ENCODE measurements at regions not wholly inside any gene's neighbourhood (a gene's known extent, or its start where the extent isn't known, plus 50 kb on each side); places are given as distances from the start of the nearest gene placed in this dataset.

GRCh38 chr17:77405867-77406732 lies 265.3 kb downstream of the SEC14L1 start (continued):
- no peak for TF ChIP-seq KIAA2018 (CRISPR knock-in tag; IDR thresholded peaks at IDR 0.05; ENCODE audit: borderline replicate concordance)
- no peak for TF ChIP-seq ZNF772 (CRISPR knock-in tag; IDR thresholded peaks at IDR 0.05)
- no peak for TF ChIP-seq ZBTB33 (CRISPR knock-in tag; IDR thresholded peaks at IDR 0.05)
- no peak for TF ChIP-seq ZNF703 (CRISPR knock-in tag; IDR thresholded peaks at IDR 0.05; ENCODE audit: borderline replicate concordance)
- no peak for TF ChIP-seq ZNF383 (CRISPR knock-in tag; IDR thresholded peaks at IDR 0.05; ENCODE audit: borderline replicate concordance)

Measured in HepG2 (cell line).